ENCODE measurements at regions not wholly inside any gene's neighbourhood (a gene's known extent, or its start where the extent isn't known, plus 50 kb on each side); places are given as distances from the start of the nearest gene placed in this dataset.

- TF ChIP-seq CTCF (conservative IDR thresholded peaks at IDR 0.05; ENCODE audit: low read length) (no peak), EZH2phosphoT487 (IDR thresholded peaks at IDR 0.05; ENCODE audit: borderline replicate concordance) (no peak)
These were observed 67.5 kb upstream of the UNC5B start for GRCh38 chr10:71144824-71145223.

Data from Loucy (cell line).